ENCODE measurements at regions not wholly inside any gene's neighbourhood (a gene's known extent, or its start where the extent isn't known, plus 50 kb on each side); places are given as distances from the start of the nearest gene placed in this dataset.

DNA sequence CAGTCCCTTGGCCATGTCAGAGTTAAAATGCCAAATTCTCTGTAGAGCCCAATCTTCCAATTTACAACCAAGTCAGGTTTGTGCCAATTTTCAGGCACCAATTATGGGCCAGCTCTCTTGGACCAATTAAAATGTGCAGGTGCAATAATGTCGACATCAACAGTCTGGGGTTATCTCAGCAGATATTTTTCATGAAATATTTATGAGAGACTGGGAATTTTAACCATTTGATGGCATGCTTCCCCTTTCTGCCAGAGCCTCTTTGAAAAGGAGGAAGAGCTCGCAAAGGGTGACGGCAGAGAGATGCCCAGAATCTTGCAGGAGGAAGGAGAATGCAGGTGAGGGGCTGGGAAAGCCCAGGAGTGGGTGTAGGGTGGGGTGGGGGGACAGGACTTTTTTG lies 100.8 kb upstream of the SYT13 start:
- Histone ChIP-seq H4K20me1 (ENCODE audit: insufficient read depth, low read length) (no peaks in the 10 kb centered on the region), H3K27me3 (ENCODE audit: insufficient read depth, low read length) (peaks cover 28% of the 10 kb centered on the region), H3K4me1 (ENCODE audit: insufficient read depth, low read length) (peaks cover 7% of the 10 kb centered on the region), H3K4me3 (ENCODE audit: insufficient read depth, low read depth, low read length) (no peak overlapping the region), H3K27ac (ENCODE audit: low read depth, low read length) (no peak overlapping the region), H3K9ac (ENCODE audit: low read length) (no peak overlapping the region), H3K79me2 (ENCODE audit: insufficient read depth, low read length) (no peaks in the 10 kb centered on the region), H3K4me2 (ENCODE audit: low read length) (no peak overlapping the region), H2AFZ (ENCODE audit: low read depth, low read length) (no peak overlapping the region), H3K9me3 (ENCODE audit: insufficient read depth, low read depth, low read length) (no peaks in the 10 kb centered on the region), H3K36me3 (ENCODE audit: insufficient read depth, low read length) (no peaks in the 10 kb centered on the region)
- peaks cover 13% of the 10 kb centered on the region for H3K4me1 Mint-ChIP-seq (ENCODE audit: low read depth, unreplicated experiment)
- DNase-seq (ENCODE audit: low read depth) = no peak
- no peak overlapping the region for H3K4me3 Mint-ChIP-seq (ENCODE audit: unreplicated experiment)
- H3K36me3 Mint-ChIP-seq (ENCODE audit: low read depth, unreplicated experiment) = no peaks in the 10 kb centered on the region
- peaks cover 4% of the 10 kb centered on the region for H3K9me3 Mint-ChIP-seq (ENCODE audit: unreplicated experiment)
- no peak overlapping the region for H3K27ac Mint-ChIP-seq (ENCODE audit: unreplicated experiment)
- no peak for FAIRE-seq
- peaks cover 88% of the 10 kb centered on the region for H3K27me3 Mint-ChIP-seq (ENCODE audit: low read depth, unreplicated experiment)
- no peak for TF ChIP-seq EZH2 (IDR thresholded peaks at IDR 0.05; ENCODE audit: insufficient read depth, low read length)
- TF ChIP-seq, protein P1, sequence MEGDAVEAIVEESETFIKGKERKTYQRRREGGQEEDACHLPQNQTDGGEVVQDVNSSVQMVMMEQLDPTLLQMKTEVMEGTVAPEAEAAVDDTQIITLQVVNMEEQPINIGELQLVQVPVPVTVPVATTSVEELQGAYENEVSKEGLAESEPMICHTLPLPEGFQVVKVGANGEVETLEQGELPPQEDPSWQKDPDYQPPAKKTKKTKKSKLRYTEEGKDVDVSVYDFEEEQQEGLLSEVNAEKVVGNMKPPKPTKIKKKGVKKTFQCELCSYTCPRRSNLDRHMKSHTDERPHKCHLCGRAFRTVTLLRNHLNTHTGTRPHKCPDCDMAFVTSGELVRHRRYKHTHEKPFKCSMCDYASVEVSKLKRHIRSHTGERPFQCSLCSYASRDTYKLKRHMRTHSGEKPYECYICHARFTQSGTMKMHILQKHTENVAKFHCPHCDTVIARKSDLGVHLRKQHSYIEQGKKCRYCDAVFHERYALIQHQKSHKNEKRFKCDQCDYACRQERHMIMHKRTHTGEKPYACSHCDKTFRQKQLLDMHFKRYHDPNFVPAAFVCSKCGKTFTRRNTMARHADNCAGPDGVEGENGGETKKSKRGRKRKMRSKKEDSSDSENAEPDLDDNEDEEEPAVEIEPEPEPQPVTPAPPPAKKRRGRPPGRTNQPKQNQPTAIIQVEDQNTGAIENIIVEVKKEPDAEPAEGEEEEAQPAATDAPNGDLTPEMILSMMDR (IDR thresholded peaks at IDR 0.05; ENCODE audit: insufficient read depth, low read depth, low read length) = no peak

DNA sequence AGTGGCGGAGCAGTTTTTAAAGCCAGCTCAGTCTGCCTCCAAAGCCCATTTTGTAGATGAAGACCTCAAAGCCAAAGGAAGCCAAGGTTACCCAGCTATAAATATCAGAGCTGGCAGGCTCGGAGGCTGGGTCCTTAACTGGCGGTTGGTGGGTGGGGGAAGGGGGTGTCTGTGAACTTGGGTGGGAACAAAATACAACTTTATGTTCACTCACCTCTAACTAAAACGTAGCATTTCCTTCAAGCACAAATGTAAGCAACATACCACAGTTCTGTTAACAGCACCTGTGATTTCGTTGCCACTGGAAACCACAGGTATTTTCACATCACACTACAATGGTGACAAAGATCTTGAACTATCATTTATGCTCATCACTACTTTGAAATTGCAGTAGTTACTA lies 99.7 kb upstream of the SYT13 start:
- FAIRE-seq (no peak), DNase-seq (ENCODE audit: low read depth) (no peak)
- Histone ChIP-seq H3K27me3 (ENCODE audit: insufficient read depth, low read length) (peaks cover 34% of the 10 kb centered on the region), H3K9me3 (ENCODE audit: insufficient read depth, low read depth, low read length) (no peaks in the 10 kb centered on the region), H3K27ac (ENCODE audit: low read depth, low read length) (no peak overlapping the region), H3K79me2 (ENCODE audit: insufficient read depth, low read length) (no peaks in the 10 kb centered on the region), H3K36me3 (ENCODE audit: insufficient read depth, low read length) (no peaks in the 10 kb centered on the region), H3K4me3 (ENCODE audit: insufficient read depth, low read depth, low read length) (no peak overlapping the region), H3K4me2 (ENCODE audit: low read length) (no peak overlapping the region), H4K20me1 (ENCODE audit: insufficient read depth, low read length) (no peaks in the 10 kb centered on the region), H2AFZ (ENCODE audit: low read depth, low read length) (no peak overlapping the region), H3K9ac (ENCODE audit: low read length) (no peak overlapping the region), H3K4me1 (ENCODE audit: insufficient read depth, low read length) (peaks cover 7% of the 10 kb centered on the region)
- H3K4me1 Mint-ChIP-seq (ENCODE audit: low read depth, unreplicated experiment) = peaks cover 13% of the 10 kb centered on the region
- TF ChIP-seq, protein P1 (IDR thresholded peaks at IDR 0.05; ENCODE audit: insufficient read depth, low read depth, low read length) = no peak
- H3K27ac Mint-ChIP-seq (ENCODE audit: unreplicated experiment) = no peak overlapping the region
- H3K9me3 Mint-ChIP-seq (ENCODE audit: unreplicated experiment) = peaks cover 4% of the 10 kb centered on the region
- no peaks in the 10 kb centered on the region for H3K36me3 Mint-ChIP-seq (ENCODE audit: low read depth, unreplicated experiment)
- no peak overlapping the region for H3K4me3 Mint-ChIP-seq (ENCODE audit: unreplicated experiment)
- H3K27me3 Mint-ChIP-seq (ENCODE audit: low read depth, unreplicated experiment) = peaks cover 88% of the 10 kb centered on the region

DNA sequence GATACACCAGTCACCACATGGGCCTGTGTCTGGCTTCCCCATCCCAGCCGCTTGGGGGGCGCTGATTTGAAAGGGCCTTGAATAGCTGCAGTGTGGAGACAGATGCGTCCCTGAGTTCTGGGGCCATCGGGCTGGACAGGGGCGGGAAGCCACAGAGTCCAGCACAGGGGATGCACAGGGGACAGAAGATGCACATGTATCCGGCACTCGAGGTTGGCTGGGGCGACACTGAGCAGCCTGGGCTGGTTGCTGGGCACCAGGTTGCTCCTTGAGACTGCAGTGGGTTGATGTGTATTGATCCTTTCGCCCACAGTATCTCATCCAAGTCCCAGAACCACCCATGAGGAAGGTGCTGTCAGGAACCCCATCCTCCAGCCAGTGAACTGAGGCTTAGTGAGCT lies 99.3 kb upstream of the SYT13 start:
- H2AFZ ChIP-seq (ENCODE audit: low read depth, low read length) = no peak overlapping the region
- H3K4me3 ChIP-seq (ENCODE audit: insufficient read depth, low read depth, low read length) = no peak overlapping the region
- Mint-ChIP-seq H3K4me3 (ENCODE audit: unreplicated experiment) (no peak overlapping the region), H3K27ac (ENCODE audit: unreplicated experiment) (no peak overlapping the region), H3K36me3 (ENCODE audit: low read depth, unreplicated experiment) (no peaks in the 10 kb centered on the region), H3K4me1 (ENCODE audit: low read depth, unreplicated experiment) (peaks cover 13% of the 10 kb centered on the region), H3K9me3 (ENCODE audit: unreplicated experiment) (peaks cover 4% of the 10 kb centered on the region), H3K27me3 (ENCODE audit: low read depth, unreplicated experiment) (peaks cover 88% of the 10 kb centered on the region)
- H3K36me3 ChIP-seq (ENCODE audit: insufficient read depth, low read length) = no peaks in the 10 kb centered on the region
- peaks cover 34% of the 10 kb centered on the region for H3K27me3 ChIP-seq (ENCODE audit: insufficient read depth, low read length)
- H3K79me2 ChIP-seq (ENCODE audit: insufficient read depth, low read length) = no peaks in the 10 kb centered on the region
- H3K4me1 ChIP-seq (ENCODE audit: insufficient read depth, low read length) = peaks cover 7% of the 10 kb centered on the region
- H3K9ac ChIP-seq (ENCODE audit: low read length) = no peak overlapping the region
- FAIRE-seq = no peak
- no peak for DNase-seq (ENCODE audit: low read depth)
- no peak overlapping the region for H3K27ac ChIP-seq (ENCODE audit: low read depth, low read length)
- TF ChIP-seq, protein P1 (IDR thresholded peaks at IDR 0.05; ENCODE audit: insufficient read depth, low read depth, low read length) = no peak
- no peak for TF ChIP-seq EZH2 (IDR thresholded peaks at IDR 0.05; ENCODE audit: insufficient read depth, low read length)
- H3K9me3 ChIP-seq (ENCODE audit: insufficient read depth, low read depth, low read length) = no peaks in the 10 kb centered on the region
- no peaks in the 10 kb centered on the region for H4K20me1 ChIP-seq (ENCODE audit: insufficient read depth, low read length)
- no peak overlapping the region for H3K4me2 ChIP-seq (ENCODE audit: low read length)
